ENCODE measurements at regions not wholly inside any gene's neighbourhood (a gene's known extent, or its start where the extent isn't known, plus 50 kb on each side); places are given as distances from the start of the nearest gene placed in this dataset.

DNA sequence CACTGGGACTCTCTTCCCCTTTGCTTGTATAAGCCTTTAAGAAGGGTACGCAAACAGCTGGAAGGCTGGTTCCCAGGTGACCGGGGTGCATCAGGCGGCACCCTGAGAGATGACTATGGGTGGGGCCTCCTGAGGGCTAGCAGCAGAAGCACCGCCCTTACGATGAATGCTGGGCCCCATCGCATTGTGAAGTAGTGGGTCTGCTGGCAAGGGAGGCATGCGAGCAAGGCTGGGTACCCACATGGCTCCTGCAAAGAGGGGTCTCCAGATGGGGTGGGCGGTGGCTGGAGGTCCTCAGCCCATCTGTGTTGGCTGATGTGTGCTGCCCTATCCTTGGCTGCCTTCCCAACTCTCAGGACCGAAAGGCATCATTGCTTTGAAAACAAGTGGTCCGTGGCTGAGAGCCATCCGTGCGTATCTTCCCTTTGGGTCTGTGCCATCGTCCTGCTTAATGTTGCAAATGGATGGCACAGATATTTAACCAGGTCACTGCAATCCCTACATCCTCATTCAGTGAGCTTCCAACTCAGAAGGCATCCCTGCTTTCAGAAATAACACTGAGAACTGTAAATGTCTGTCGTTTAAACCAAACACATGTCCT, 83.5 kb upstream of the GPC1 start:
- DNase-seq (no peak), ATAC-seq (ENCODE audit: insufficient read depth, low FRiP score) (no peak)
- Histone ChIP-seq H3K36me3 (ENCODE audit: control insufficient read depth in 4 of 4, insufficient read depth in 4 of 4, low read length in 4 of 4) (no peaks in the 10 kb centered on the region), H3K4me1 (ENCODE audit: control insufficient read depth in 5 of 5, insufficient read depth in 5 of 5, low read length in 5 of 5) (peaks cover 0 to 20% (median 0%) of the 10 kb centered on the region in 5 donors), H3K9ac (ENCODE audit: insufficient read depth in 1 of 2, low read length in 2 of 2) (no peak overlapping the region), H3K9me3 (ENCODE audit: control insufficient read depth in 4 of 4, insufficient read depth in 3 of 4, low read length in 3 of 4) (no peaks in the 10 kb centered on the region), H3K27ac (ENCODE audit: low read depth in 1 of 2, low read length in 1 of 2) (no peak overlapping the region), H3K27me3 (ENCODE audit: control insufficient read depth in 3 of 3, insufficient read depth in 3 of 3, low read length in 2 of 3) (peaks cover 0 to 5% (median 0%) of the 10 kb centered on the region in 3 donors), H3K4me3 (no peak overlapping the region)
- TF ChIP-seq, protein P1, sequence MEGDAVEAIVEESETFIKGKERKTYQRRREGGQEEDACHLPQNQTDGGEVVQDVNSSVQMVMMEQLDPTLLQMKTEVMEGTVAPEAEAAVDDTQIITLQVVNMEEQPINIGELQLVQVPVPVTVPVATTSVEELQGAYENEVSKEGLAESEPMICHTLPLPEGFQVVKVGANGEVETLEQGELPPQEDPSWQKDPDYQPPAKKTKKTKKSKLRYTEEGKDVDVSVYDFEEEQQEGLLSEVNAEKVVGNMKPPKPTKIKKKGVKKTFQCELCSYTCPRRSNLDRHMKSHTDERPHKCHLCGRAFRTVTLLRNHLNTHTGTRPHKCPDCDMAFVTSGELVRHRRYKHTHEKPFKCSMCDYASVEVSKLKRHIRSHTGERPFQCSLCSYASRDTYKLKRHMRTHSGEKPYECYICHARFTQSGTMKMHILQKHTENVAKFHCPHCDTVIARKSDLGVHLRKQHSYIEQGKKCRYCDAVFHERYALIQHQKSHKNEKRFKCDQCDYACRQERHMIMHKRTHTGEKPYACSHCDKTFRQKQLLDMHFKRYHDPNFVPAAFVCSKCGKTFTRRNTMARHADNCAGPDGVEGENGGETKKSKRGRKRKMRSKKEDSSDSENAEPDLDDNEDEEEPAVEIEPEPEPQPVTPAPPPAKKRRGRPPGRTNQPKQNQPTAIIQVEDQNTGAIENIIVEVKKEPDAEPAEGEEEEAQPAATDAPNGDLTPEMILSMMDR (IDR thresholded peaks at IDR 0.05; ENCODE audit: control extremely low read depth, extremely low read depth), result no peak
- 76 to 84% methylated on average over 14 of the region's 14 CpGs for WGBS, 2 donors

- Histone ChIP-seq H3K27ac (ENCODE audit: low read depth in 1 of 2, low read length in 1 of 2) (no peak overlapping the region), H3K4me3 (no peak overlapping the region), H3K9me3 (ENCODE audit: control insufficient read depth in 4 of 4, insufficient read depth in 3 of 4, low read length in 3 of 4) (no peaks in the 10 kb centered on the region), H3K27me3 (ENCODE audit: control insufficient read depth in 3 of 3, insufficient read depth in 3 of 3, low read length in 2 of 3) (peaks cover 0 to 5% (median 0%) of the 10 kb centered on the region in 3 donors), H3K36me3 (ENCODE audit: control insufficient read depth in 4 of 4, insufficient read depth in 4 of 4, low read length in 4 of 4) (no peaks in the 10 kb centered on the region), H3K4me1 (ENCODE audit: control insufficient read depth in 5 of 5, insufficient read depth in 5 of 5, low read length in 5 of 5) (peaks cover 0 to 20% (median 0%) of the 10 kb centered on the region in 5 donors), H3K9ac (ENCODE audit: insufficient read depth in 1 of 2, low read length in 2 of 2) (no peak overlapping the region)
- TF ChIP-seq, protein P1 (IDR thresholded peaks at IDR 0.05; ENCODE audit: control extremely low read depth, extremely low read depth), result no peak
- DNase-seq, result peak in 1 of 3 donors; percentile 20
- 67 to 87% methylated on average over 18 of the region's 18 CpGs for WGBS, 2 donors
- ATAC-seq (ENCODE audit: insufficient read depth, low FRiP score), result no peak
Measured at GRCh38 chr2:240353086-240353798, 82.2 kb upstream of the GPC1 start.

GRCh38 chr2:240353944-240354343, 81.5 kb upstream of the GPC1 start:
- Histone ChIP-seq H3K9me3 (ENCODE audit: control insufficient read depth in 4 of 4, insufficient read depth in 3 of 4, low read length in 3 of 4) (no peaks in the 10 kb centered on the region), H3K27me3 (ENCODE audit: control insufficient read depth in 3 of 3, insufficient read depth in 3 of 3, low read length in 2 of 3) (peaks cover 0 to 5% (median 0%) of the 10 kb centered on the region in 3 donors), H3K4me1 (ENCODE audit: control insufficient read depth in 5 of 5, insufficient read depth in 5 of 5, low read length in 5 of 5) (peaks cover 0 to 20% (median 0%) of the 10 kb centered on the region in 5 donors), H3K36me3 (ENCODE audit: control insufficient read depth in 4 of 4, insufficient read depth in 4 of 4, low read length in 4 of 4) (no peaks in the 10 kb centered on the region), H3K9ac (ENCODE audit: insufficient read depth in 1 of 2, low read length in 2 of 2) (no peak overlapping the region), H3K4me3 (no peak overlapping the region), H3K27ac (ENCODE audit: low read depth in 1 of 2, low read length in 1 of 2) (no peak overlapping the region)
- no peak for ATAC-seq (ENCODE audit: insufficient read depth, low FRiP score)
- TF ChIP-seq, protein P1 (IDR thresholded peaks at IDR 0.05; ENCODE audit: control extremely low read depth, extremely low read depth), result no peak
- peak in 1 of 3 donors; percentile 8 for DNase-seq
- 81 to 82% methylated on average over 9 of the region's 9 CpGs for WGBS, 2 donors

Data from lung (tissue), 11 donors.